Activated CD8-positive, alpha-beta memory T cell treated with anti-CD3 and anti-CD28 coated beads for 24 hours (primary cell): ENCODE measurements at regions not wholly inside any gene's neighbourhood (a gene's known extent, or its start where the extent isn't known, plus 50 kb on each side); places are given as distances from the start of the nearest gene placed in this dataset.

Experiments used
- DNase-seq: peaks from one replicate; pipeline ENCODE4 v3.0.0-alpha.2; 2020

DNA sequence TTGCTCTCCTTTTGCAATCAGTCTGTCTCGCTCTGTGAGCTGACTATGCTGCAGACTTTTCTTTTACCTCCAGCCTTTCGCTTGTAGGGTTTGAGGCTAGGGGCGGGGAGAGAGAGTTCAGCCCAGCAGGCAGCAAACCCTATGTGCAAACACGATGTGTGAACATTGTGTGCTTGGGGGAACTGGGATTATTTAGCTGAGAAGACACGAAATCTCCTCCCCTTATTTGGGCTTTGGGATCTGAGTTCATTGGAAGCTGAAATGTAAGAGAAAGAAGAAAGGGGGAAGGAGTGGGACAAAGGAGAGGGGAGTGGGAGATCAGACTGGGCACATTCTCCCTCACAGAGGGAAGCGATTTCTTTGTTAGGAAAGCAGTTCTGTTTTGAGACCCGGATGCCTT, 189.6 kb upstream of the TNP1 start:
- DNase-seq: no peak

DNA sequence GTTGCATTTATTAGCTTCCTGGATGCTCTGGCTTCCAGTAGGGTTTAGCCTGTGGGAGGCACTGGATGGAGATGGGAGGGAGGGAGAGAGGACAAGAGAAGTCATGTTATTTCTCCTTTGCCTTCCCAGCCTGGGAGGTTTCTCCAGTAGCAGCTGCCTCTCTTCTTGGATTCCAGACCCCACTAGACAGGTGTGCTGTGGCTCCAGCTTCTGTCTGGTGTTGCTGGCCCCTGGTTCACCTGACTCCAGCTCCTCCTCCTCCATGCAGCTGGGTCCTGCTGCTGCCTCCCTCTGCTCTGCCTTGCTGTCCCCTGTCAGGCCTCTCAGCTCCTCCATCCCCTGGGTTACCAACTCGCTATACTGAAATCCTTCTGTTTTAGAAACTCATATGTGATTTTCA, 188.9 kb upstream of the TNP1 start:
- no peak for DNase-seq

DNA sequence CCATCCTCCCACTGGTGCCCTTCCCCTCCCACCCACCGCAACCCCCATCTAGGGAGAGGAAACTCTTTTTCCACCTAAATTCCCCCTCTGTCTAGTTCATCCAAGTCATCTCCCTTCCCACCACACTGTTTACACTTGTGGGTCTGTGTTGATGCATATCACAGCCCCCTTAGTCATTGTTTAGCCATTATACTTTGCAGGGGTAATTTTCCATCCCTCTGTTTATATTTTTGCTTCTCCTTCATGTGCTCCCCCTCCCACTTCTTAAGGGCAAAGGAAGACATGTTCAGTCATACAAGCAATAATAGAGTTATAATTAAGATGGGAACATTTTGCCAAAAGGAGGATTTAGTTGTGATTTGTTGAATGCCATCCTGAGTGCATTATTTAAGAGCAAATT, 187.8 kb upstream of the TNP1 start:
- DNase-seq: no peak

DNA sequence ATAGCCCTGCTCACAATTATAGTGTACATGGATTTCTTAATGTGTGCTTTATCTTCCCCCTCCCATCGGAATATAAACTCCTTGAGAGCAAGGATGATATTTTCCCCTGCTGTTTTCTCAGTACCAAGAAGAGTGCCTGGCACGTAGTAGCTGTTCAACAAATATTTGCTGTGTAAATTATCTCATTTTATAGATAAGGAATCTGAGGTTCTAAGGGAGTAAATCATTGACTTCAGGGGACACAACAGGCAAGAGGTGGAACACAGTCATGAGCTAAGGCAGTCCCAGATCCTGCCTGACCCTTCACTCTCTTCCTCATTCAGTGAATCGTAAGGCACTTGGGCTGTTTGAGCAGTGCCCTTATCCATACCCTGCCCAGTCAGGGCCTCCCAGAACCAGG, 187.3 kb upstream of the TNP1 start:
- DNase-seq: no peak

DNA sequence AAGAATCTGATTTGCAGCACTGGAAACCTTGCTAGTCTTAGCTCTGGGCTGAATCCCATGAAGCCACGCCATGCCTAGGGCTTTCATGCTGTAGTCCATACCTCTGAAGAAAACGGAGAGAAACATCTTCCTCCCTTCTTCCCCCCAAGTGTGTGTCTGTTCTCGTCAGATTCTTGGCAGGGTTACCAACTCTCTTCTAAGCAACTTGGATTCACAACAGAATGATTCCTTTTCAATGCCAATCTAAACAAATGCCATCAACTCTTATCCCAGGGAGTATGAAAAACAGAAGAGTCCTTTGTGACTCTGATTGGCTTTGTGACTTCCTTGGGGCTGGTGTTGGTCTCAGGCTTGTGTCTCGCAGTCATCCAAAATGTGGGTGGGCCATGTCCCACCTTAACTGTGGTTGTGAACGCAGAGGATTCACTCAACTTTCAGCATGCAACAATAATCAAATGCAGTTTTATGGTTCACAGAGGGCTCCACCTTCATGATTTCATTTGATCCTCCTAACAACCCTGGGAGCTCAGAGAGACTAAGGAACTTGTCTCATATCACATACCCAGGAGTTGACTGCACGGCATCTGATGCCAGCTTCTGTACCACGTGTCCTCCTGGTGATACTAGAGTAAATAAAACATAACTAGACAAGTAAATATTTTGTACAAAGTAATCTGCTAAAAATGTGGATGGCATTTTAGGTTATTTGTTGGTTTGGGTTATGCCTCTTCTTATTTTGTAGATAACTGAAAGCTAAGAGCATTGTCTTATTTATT, 186.0 kb upstream of the TNP1 start:
- no peak for DNase-seq

DNA sequence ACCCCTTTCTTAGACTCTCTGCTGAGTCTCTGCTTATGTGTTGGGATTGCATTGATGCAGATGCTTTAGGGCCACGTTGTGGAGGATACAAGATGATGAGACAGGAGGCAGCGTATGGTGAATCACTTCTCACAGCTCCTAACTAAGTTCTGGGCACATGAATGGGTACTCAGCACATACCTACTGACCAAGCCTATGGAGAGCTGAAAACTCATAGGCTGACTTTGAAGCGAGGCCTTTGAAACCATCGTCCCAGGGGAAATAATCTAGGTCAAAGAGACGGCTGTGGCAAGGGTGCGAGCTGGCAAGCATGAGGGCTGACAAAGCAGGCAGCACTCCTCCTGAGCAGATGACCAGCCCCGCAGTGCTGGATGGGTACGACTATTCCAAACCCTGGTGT, 180.2 kb upstream of the TNP1 start:
- no peak for DNase-seq

DNA sequence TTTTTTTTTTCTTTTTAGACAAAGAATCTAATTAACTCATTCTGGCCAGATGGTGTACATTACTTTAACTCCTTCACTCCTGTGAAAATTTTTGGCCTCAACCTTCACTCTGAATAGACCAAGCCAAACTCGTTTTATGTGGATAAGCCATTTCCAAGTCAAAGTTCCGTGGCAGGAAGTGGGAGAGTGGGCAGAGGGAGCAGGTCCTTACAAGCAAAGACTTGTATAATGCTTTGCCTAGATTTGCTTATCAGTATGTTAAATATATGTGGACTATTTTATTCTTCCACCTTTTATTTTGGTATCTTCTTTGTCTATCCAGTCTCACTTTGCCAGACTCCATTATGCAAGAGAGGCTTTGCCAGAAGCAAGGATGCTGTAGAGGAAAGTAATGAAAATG, 178.1 kb upstream of the TNP1 start:
- DNase-seq: no peak

DNA sequence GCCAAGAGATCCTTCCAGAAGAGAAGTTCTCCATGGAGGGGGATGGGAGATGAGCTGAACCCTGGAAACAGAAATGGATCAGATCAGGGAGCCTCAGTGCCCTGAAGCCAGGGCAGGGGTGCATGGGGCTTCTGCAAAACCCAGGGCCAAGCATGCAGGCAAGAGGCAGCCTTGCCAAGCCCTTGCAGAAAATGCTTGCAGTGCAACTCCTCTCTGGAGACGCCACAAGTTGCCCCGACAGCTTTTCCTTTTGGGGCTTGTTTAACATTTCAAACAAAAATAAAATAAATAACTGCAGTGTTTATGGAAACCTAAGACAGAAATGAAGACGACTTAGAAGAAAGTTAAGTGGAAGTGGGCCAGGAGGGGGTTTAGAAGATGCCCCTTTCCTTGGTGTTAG, 177.5 kb upstream of the TNP1 start:
- DNase-seq: no peak

DNA sequence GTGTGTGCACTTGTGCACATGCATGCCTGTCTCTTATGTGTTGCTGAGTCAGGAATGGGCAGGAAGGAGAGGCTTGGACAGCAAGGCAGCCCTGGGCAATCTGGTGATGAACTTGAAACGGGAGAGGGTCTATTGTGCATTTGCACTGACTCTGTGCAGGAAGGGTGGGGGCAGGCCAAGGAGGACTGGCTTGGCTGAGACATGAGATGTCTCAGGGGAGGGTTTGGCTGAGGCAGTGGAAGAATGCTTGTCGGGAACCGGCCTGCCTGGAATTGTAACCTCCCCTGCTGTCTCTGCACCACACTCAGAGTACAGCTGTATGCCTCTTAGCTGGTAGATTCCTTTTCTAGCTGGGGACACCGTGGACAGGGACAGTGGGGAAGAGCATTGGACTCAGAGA, 176.1 kb upstream of the TNP1 start:
- DNase-seq: no peak

DNA sequence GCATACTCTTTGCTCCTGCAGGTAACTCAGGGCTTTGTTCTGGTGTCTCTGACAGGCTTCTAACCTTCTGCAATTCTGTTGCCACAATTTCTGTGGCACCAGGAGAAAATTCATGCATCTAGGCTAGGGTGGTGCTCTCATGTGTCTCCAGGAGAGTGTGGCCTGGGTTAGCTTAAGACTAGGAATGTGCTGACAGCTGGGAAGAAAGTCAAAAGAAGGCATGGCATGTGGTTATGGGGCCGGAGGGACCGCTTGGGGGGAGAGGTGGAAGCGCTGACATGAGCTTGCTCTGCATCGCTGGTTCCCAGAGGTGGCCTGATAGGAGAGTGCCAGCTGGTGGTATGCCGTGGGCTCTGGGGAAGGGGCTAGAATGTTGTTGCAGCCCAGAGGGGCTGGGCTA, 173.3 kb upstream of the TNP1 start:
- DNase-seq: no peak

DNA sequence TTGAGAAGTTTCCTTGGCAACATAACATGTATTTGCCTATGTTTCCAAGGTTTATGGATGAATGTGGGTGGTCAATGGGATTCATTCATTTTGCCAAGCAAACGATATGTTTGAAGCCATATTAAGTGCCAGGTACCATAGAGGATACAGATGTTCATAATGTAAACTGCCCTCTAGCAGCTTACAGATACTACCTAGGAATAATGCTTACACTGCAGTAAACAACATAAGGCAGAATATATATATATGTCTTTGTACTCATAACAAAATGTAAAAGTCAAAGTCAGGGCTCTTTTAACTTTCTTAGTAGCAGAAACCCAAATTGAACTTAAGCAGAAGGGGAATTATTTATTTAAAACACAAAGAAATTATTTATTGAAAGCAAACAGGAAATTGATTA, 171.6 kb upstream of the TNP1 start:
- DNase-seq: no peak

DNA sequence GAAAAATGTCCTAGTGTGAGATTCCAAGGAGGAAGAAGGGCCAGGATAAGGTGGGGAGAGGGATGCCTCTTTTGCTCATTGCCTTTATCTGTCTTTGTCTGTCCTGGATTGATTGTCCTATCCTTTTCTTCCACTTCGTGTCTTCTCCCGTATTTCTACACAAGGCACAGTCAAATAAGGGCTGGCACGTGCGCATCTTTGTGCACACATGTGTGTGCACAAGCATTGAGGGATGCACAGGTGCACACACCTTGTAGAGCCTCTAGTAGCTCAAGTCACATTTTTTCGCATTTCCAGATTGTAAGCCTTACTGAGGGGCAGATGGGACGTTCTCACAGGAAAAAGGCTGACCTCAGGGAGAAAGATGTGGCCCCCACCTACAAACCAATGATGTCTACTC, 170.2 kb upstream of the TNP1 start:
- no peak for DNase-seq

DNA sequence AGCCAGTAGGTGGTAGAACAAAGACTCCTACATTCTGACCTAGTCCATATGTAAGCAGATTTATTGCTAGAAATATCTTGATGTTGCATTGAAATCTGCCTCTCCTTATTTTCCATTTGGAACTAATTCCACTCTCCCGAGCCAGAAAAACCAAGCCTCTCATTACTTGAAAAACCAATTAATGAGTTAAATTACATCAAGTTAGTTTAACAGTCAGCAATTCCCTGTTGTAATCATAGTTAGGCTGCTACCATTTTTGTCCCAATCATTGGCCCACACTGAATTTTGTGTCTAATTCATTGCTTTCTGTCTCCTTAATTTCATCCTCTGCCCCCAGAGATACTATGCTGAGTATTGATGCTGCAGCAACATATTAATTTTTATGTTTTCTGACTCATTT, 168.3 kb upstream of the TNP1 start:
- DNase-seq: no peak

DNA sequence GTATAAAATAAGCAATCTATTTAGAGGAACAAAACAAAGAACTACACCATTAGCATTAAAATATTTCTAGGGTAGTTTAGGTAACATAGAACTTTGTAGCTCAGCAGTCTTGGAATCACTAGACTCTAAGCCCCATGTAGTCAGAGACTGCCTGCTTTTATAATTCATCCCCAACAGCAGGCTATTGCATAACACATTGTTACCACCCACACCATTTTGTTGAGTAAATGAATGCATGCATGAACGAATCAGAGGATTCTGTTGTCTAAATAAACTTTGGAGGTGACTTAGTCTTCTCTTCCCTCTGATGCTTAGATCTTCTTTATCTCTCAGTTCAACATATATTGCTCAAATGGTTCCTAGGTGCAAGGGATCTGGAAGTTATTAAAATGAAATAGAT, 167.6 kb upstream of the TNP1 start:
- DNase-seq: no peak

DNA sequence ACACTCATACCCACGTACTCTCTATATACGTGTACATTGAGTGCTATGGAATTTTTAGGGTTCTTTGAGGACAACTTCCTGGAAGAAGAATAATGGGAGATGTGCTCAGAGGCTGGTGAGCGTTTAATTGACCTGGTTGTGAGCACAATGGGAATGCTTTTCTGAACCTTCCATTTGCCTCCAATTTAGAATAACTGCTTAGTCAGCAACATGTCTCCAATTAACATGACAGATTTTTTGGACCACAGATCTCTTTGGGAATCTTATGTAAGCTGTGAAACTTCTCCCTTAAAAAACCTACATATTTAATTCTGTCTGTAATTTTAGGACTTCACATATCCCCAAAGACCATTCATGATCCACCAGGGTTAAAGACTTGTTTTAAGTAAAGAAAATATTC, 166.7 kb upstream of the TNP1 start:
- DNase-seq: no peak

DNA sequence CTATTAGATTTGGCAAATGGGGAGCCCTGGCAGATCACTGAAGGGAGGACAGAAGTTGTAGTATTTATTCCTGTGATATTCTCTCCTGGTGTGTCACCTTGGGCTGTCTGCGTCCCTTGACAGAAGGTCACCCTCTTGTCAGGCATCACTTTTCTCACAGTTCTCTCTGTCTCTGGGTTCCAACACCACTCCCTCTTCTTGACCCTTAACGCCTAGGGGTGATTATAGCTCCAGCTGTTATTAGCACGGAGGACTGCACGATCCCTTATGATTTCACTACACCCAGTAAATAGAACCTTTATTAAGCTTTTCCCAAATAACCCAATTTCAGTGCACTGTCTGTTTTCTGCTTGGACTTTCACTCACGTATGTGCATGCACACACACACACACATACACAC, 166.3 kb upstream of the TNP1 start:
- no peak for DNase-seq

DNA sequence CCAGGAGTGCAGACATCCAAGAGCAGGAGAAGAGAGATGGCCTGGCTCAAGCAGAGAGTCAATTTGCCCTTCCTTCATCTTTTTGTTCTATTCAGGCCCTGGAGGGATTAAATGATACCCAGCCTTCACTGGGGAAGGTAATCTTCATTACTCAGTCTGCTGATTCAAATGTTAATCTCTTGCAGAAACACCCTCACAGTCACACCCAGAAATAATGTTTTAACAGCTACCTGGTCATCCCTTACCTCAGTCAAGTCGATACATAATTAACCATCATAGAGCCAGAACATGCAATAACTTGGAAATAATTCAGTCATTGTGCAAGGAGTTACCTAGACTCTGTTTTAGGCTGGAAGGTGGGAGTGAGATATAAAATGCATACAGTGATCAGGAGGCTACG, 163.7 kb upstream of the TNP1 start:
- DNase-seq: no peak

DNA sequence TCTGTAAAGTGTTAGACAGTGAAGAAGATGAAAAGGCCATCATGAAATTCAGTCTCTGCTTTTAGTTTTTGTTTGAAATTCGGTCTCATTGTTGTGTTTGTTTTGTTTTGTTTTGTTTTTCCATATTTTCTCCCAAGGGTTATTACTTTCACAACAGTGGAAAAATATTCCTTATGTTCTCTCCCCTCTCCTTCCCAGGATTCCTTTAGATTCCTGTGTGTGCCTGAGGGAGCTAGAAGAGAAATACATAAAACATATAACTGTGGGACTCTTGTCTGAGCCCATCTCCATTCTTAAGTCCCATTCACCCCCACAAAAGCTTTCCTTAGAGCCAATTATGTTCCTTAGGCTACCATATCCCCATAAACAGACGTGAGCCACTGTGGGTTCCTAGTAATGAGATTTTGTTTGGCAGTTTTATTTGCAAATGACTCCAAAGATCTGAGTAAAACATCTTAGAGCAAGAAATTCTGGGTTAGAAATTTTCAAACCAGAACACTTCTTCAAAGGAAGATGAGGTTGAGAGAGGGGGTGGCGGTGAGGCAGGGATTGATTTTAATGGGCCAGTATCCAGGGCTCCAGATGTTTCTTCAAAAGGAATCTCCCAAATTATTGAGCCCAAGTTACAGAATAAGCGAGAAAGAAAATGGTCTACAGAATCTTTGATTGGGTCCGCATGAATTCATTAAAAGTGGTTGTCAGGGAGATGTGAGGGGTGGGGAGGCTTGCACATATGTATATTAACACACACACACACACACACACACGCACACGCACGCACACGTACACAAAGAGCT, 157.8 kb upstream of the TNP1 start:
- DNase-seq: no peak

DNA sequence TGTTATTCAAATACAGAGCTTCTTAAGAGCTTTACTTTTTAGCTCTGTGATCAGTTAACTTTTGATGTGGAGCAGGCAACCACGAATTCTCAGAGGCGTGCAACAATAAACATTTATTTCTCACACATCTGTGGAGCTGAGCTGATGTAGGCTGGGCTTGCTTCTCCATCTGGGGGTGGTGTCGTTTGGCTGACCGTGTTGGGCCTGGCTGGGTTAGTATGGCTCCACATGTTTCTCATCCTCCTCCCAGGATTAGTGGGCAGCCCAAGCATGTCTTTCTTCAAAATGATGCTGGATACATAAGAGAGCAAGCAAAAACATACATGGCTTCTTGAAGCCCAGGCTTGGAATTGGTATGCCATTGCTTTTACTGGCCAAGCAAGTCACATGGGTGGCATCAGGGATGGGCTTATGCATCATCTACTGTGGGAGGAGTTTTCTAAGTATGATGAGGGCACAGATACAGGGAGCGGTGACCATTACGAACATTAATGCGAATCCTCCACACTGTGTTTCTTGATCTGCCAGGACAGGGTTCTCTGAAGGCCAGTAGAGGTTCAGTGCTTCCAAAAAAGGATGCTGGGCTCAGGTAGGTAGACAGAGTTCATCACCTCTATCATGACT, 157.0 kb upstream of the TNP1 start:
- DNase-seq: no peak

DNA sequence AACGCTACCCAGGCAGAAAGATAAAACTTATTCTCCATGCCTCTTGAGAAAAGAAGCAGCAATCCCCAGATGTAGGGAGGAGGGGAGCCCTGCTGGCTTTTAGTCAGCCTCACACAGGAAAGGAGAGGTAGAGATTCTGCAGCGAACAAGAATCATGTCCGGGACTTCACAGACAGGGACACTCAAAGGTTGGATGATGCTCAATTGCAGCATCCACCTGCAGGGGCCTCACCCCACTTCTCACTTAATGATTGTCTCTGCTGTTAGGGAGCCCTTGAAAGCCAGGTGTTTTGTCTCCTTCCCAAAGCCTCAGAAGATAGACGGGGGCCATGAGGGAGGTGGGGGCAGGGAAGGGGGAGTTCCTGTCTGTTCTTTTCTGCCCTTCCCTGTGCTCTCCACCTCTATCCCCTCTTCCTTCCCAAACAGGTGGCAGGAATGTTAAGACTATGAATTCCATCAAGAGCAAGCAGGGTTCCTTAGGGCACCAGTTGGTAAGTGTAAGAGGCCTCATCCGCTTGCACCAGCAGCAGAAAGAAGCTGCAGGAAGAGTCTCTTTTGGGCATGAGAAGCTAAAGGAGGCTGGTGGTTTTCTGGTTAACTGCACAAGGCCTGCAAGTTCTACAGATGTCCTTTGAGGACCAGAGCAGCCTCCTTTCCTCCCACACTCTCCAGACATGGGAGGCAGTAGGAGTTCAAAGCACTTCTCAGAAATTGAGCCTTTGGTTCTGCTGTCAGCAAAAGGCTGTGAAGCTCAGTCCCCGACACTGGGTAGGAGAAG, 154.7 kb upstream of the TNP1 start:
- DNase-seq: no peak

DNA sequence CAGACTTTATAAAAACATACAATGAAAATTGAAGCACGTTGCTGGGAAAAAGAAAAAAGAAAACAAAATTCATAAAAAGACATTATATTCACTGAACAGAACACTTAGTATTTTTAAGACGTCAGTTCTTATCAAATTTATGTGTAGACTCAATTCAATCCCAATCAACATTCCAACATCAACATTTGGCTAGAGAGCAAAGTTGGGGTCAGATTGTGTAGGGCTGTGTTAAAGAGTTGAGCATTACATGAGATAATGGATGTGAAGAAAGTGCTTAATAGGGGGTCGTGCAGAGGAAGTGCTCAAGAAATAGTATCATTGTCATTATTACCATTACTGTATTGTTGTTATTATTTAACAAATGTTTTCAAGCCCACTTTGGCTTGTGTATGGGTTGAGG, 154.1 kb upstream of the TNP1 start:
- no peak for DNase-seq

DNA sequence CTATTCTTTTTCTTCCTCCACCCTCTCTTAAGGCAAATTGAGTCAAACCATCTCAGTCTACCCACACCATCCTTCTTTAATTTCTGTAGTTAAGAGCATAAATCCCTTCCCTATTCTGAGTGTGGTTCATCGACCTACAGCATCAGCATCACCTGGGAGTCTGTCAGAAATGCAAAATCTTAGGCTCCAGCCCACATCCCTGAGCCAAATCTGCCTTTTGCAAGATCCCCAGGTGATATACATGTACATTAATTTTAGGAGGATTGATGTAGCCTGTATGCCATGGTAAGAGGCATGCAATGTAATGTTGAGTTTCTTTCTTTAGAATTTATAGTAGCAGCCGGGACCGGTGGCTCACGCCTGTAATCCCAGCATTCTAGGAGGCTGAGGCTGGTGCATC, 151.7 kb upstream of the TNP1 start:
- no peak for DNase-seq

DNA sequence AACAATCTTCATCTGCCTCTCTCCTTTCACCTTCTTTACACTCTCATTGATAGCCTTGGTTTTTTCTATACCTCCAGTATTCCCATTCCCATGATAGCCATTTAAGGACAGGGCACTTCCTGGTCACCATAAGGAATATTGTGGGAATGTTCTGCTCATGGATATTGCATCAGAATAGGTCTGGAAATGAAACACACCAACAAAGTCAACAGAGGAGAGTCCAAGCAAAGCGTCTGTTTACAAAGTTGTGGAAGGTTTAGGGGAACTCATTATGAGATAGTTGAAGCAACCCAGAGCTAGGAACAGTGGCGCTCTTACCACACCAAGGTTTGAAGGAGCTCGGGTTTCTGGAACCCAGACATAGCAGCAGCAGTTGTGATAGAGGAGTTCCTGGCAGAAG, 150.3 kb upstream of the TNP1 start:
- DNase-seq: no peak

DNA sequence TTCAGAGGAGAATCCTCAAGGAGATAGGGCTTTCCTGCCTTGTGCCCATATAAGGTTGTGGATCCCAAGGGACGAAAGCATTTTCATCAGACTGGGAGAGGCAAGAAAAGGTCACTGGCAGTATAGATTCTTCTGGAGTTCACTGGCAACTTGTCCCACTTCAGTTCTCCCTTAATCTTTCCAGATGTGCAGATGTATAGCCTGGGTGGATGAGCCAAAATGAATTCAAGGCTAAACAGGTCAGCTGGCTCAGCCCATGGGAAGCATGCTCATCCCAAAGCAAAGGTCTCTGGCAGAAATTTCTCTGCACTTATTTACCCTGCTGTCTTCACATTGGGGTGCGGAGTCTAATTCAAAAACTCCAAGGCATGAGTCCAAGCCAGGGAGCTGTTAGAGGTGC, 148.9 kb upstream of the TNP1 start:
- DNase-seq: no peak
